NCI-H1694 treated with DMSO at 0.1 percent for 48 hours (cell line): ENCODE measurements at regions not wholly inside any gene's neighbourhood (a gene's known extent, or its start where the extent isn't known, plus 50 kb on each side); places are given as distances from the start of the nearest gene placed in this dataset.

Experiments
- DNase-seq: peaks from one replicate; lab custom pipeline; 2025; lab: John Stamatoyannopoulos, UW

- no peak for DNase-seq
Observed at GRCh38 chr5:168057905-168058304, 233.5 kb upstream of the WWC1 start.

- DNase-seq = no peak
Observed at GRCh38 chr5:168059131-168059530, 232.3 kb upstream of the WWC1 start.

GRCh38 chr5:168062239-168062638 is 229.2 kb upstream of the WWC1 start:
- DNase-seq = no peak

GRCh38 chr5:168064457-168064856 is 227.0 kb upstream of the WWC1 start:
- no peak for DNase-seq

- DNase-seq = no peak
Observed at GRCh38 chr5:168064933-168065622, 226.4 kb upstream of the WWC1 start.

GRCh38 chr5:168066536-168067208 is 224.8 kb upstream of the WWC1 start:
- no peak for DNase-seq

- no peak for DNase-seq
Observed at GRCh38 chr5:168070761-168071160, 220.7 kb upstream of the WWC1 start.

- no peak for DNase-seq
Observed at GRCh38 chr5:168072665-168073064, 218.8 kb upstream of the WWC1 start.

- DNase-seq = no peak
Observed at GRCh38 chr5:168073311-168073710, 218.1 kb upstream of the WWC1 start.

GRCh38 chr5:168073991-168074800 is 217.2 kb upstream of the WWC1 start:
- no peak for DNase-seq

GRCh38 chr5:168075387-168075786 is 216.1 kb upstream of the WWC1 start:
- DNase-seq = no peak

- peak; percentile 3 for DNase-seq
Observed at GRCh38 chr5:168076561-168076991, 214.9 kb upstream of the WWC1 start.

- peak; percentile 2 for DNase-seq
Observed at GRCh38 chr5:168085261-168086031, 206.0 kb upstream of the WWC1 start.

- DNase-seq = peak; percentile 26
Observed at GRCh38 chr5:168086104-168086610, 205.3 kb upstream of the WWC1 start.

GRCh38 chr5:168086746-168087145 is 204.7 kb upstream of the WWC1 start:
- DNase-seq = no peak

- no peak for DNase-seq
Observed at GRCh38 chr5:168088410-168089173, 202.9 kb upstream of the WWC1 start.

GRCh38 chr5:168089201-168089887 is 202.1 kb upstream of the WWC1 start:
- DNase-seq = no peak

- DNase-seq = peak; percentile 9
Observed at GRCh38 chr5:168092209-168093185, 198.9 kb upstream of the WWC1 start.

GRCh38 chr5:168093200-168093910 is 198.1 kb upstream of the WWC1 start:
- DNase-seq = no peak
